GM18907 (cell line): ENCODE measurements at regions not wholly inside any gene's neighbourhood (a gene's known extent, or its start where the extent isn't known, plus 50 kb on each side); places are given as distances from the start of the nearest gene placed in this dataset.
"Not testable (repeated sequence)": the region's sequence is repeated elsewhere in the genome, so short reads cannot be mapped to it uniquely, and the experiment has no call there.

Source experiments
- ATAC-seq: cut with Tn5 transposase; IDR thresholded peaks from one replicate; pipeline ENCODE4 v1.9.1; 2021; ENCODE audit warnings: mild to moderate bottlenecking, moderate library complexity; ENCODE audit not compliant: unreplicated experiment

DNA sequence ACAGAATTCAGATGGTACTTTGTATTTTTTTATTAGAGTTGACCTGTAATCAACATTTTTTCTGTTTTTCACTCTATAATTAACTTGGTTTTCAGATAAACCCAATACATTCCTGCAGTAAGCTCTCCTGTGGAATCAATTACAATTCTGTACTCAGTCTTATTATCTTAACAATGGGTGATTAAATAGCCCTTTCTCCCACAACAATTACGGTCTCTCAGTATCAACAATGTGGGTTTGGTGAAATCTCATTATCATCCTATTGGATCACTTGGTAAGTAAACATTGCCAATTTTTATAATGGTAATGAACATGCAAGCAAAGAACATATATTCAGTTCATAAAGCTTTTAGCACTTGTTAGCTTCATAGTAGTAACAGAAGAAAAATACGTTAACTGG is 438.9 kb upstream of the EPHA7 start:
- ATAC-seq: no peak

DNA sequence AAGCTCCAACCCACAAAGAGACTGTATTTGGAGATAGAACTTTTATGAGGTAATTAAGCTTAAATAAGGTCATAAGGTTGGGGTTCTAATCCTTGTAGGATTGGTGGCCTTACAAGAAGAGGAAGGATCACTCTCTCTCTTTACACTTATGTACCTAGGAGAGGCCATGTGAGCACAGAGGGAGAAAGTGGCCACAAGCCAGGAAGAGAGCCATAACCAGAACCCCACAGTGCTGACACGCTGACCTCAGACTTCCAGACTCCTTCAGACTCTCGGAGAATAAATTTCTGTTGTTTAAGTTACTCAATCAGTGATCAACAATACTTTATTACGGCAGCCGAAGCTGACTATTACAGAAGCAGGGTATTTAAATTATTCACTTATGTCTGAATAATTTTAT is 430.5 kb upstream of the EPHA7 start:
- no peak for ATAC-seq

DNA sequence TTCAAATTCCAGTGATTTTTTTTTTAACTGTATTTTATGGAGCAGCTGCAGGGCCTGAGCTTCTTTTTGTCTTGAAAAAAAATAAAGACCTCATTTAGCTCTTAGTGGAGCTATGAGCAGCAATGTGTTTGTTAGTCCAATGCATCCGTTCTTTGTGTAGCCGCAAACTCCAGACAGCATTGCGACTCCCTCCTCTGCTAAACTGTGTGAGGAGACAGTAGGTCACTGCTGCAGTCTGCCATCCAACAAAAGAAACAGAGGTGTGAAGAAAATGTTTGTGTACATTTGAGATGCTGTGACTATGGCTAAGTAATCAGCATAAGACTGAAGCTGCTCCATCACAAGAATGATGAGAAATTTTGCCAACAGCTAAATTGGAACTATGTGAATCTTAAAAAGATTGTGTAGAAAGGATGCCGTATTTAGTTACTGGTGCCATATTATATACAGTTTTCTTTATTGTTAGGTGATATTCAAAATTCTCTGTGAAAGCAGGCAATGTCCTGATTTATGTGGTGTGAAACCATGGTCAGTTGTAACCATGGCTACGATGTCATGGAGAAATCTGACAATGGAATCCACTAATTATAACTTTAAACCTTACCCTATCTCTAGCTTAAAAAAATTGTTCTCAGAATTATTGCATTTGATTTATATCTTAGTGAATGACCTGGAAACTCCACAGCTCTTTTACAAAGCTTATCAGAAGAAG is 428.8 kb upstream of the EPHA7 start:
- ATAC-seq: no peak

DNA sequence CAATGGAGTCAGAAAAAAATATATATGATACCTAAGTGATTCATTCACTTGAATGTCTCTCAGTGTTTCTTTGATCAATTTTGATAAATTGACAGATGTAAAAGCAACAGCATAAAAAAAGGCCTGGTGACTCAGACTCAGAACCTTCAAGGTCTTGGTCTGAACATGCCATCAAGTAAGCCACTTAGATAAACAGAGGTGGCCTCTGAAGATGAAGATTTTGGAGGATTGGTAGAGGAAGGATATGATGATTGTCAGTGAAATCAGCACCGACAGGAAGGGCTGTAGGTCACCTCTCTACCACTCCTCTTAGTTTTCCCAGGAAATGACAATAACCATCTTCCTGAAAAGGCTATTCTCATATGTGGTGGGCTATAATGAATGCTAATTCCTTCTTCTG is 422.8 kb upstream of the EPHA7 start:
- no peak for ATAC-seq

DNA sequence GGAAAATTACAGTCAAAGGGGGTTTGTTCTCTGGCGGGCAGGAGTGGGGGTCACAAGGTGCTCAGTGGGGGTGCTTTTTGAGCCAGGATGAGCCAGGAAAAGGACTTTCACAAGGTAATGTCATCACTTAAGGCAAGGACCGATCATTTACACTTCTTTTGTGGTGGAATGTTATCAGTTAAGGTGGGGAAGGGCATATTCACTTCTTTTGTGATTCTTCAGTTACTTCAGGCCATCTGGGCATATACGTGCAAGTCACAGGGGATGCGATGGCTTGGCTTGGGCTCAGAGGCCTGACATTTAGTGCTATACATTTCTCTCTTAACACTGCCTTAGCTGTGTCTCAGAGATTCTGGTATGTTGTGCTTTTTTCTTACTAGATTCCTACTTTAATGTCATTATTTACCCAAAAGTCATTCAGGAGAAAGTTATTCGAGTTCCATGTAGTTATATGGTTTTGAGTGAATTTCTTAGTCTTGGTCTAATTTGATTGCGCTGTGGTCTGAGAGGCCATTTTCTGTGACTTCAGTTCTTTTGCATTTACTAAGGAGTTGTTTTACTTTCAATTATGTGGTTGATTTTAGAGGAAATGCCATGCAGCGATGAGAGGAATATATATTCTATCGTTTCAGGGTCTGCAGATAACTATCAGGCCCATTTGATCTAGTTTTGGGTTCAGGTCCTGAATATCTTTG is 416.2 kb upstream of the EPHA7 start:
- ATAC-seq: not testable (repeated sequence)

- ATAC-seq: not testable (repeated sequence)
These were observed 415.7 kb upstream of the EPHA7 start for GRCh38 chr6:93835026-93835425.

DNA sequence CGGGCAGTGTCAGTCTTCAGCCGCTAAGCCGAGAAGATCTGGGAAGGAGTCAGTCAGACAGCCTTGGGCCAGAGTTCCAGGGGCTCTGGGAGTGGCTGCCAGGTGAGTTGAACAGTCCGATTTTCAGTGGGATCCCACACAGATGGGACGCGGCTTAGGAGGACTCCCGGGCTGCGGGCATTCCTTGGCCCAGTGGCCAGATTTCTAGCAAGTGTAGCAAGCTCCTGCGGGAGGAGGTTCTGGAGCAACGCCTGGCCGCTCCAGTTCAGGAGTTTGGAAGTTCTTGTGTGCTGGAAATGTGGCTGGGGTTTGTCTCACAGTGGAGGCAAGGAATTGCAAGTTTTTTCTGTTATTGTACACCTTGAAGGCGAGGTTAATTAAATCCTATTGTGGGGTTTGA is 414.0 kb upstream of the EPHA7 start:
- ATAC-seq: not testable (repeated sequence)

- not testable (repeated sequence) for ATAC-seq
These were observed 410.4 kb upstream of the EPHA7 start for GRCh38 chr6:93829757-93830156.

DNA sequence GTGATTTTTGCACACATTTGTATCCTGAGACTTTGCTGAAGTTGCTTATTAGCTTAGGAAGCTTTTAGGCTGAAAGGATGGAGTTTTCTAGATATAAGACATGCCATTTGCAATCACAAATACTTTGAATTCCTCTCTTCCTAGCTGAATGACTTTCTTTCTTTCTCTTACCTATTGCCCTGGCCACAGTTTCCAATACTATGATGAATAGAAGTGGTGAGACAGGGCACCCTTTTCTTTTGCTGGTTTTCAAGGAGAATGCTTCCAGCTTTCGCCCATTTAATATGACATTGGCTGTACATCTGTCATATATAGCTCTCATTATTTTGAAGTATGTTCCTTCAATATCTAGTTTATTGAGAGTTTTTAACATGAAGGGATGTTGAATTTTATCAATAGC is 409.6 kb upstream of the EPHA7 start:
- ATAC-seq: no peak

- ATAC-seq: no peak
These were observed 409.2 kb upstream of the EPHA7 start for GRCh38 chr6:93828553-93828952.

- no peak for ATAC-seq
These were observed 408.4 kb upstream of the EPHA7 start for GRCh38 chr6:93827728-93828127.

DNA sequence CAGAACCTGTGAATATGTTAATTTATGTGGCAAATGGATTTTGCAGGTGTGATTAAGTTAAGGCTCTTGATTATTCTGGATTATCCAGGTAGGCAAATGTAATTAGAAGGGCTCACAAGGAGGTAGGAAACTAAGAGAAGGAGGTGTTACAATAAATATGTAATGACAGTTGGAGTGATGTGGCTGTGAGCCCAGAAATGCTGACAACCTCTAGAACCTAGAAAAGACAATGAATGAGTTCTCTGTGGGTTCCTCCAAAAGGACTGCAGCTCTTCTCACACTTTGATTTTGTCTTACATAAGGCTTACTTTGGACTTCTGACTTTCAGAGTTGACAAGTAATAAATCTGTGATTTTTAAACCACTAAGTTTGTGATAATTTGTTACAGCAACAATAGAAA is 406.6 kb upstream of the EPHA7 start:
- no peak for ATAC-seq

- no peak for ATAC-seq
These were observed 404.1 kb upstream of the EPHA7 start for GRCh38 chr6:93823489-93823888.

GRCh38 chr6:93822434-93823265 is 403.3 kb upstream of the EPHA7 start:
- ATAC-seq: no peak

GRCh38 chr6:93821953-93822352 is 402.6 kb upstream of the EPHA7 start:
- ATAC-seq: no peak

GRCh38 chr6:93820465-93821082 is 401.2 kb upstream of the EPHA7 start:
- ATAC-seq: no peak

GRCh38 chr6:93819189-93819588 is 399.8 kb upstream of the EPHA7 start:
- ATAC-seq: no peak

- ATAC-seq: no peak
These were observed 398.6 kb upstream of the EPHA7 start for GRCh38 chr6:93817937-93818336.

- no peak for ATAC-seq
These were observed 387.3 kb upstream of the EPHA7 start for GRCh38 chr6:93806409-93807270.

GRCh38 chr6:93801101-93801847 is 381.9 kb upstream of the EPHA7 start:
- no peak for ATAC-seq
